ENCODE measurements at regions not wholly inside any gene's neighbourhood (a gene's known extent, or its start where the extent isn't known, plus 50 kb on each side); places are given as distances from the start of the nearest gene placed in this dataset.
A peak's percentile ranks its signal among the peaks of the same experiment; 100 is the strongest.

DNA sequence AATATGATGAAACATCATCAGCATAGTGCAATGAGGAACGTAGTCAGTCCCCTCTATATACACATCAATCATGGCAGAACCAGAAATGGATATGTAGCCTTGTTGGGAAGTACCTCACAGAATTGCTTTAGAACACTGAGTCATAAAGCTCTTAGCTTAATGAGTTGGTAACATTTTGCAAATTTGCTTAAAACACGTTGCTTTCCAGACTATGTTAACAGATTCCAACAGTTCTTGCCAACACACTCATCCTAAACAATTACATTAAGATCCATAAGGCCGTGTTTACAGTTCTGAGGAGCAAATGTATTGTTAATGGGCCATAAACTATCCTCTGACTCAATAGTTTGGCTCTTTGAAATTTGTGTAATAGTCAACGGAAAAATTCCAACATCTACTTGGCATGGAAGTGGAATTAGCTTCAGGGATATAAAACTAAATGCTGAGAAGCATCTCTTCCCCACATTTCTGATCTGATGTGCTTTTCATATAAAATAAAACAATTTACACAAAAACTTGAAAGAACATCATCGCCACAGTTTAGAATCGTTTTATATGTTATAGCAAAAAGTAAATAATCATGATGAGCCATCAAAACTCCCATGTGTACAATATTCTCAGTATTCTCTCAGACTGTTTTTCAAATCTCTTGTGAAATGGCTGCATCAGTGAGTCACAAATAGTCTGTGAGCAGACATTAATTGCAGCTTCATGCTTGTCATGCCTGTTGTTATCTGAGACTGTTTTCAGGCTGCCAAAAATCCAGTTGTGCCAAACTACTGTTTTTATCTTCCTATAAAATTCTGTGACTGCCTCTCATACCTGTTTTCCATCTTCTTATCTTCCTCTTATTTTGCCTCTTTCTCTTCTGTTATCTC lies 291.9 kb downstream of the COX7C start:
- TF ChIP-seq, protein P1, sequence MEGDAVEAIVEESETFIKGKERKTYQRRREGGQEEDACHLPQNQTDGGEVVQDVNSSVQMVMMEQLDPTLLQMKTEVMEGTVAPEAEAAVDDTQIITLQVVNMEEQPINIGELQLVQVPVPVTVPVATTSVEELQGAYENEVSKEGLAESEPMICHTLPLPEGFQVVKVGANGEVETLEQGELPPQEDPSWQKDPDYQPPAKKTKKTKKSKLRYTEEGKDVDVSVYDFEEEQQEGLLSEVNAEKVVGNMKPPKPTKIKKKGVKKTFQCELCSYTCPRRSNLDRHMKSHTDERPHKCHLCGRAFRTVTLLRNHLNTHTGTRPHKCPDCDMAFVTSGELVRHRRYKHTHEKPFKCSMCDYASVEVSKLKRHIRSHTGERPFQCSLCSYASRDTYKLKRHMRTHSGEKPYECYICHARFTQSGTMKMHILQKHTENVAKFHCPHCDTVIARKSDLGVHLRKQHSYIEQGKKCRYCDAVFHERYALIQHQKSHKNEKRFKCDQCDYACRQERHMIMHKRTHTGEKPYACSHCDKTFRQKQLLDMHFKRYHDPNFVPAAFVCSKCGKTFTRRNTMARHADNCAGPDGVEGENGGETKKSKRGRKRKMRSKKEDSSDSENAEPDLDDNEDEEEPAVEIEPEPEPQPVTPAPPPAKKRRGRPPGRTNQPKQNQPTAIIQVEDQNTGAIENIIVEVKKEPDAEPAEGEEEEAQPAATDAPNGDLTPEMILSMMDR (IDR thresholded peaks at IDR 0.05): no peak
- ATAC-seq (ENCODE audit: low FRiP score) (peak; percentile 80), DNase-seq (ENCODE audit: low spot score) (no peak)

GRCh38 chr5:86917117-86917579 lies 299.4 kb downstream of the COX7C start:
- TF ChIP-seq, protein P1 (IDR thresholded peaks at IDR 0.05): no peak
- no peak for ATAC-seq (ENCODE audit: low FRiP score)
- DNase-seq (ENCODE audit: low spot score): no peak

DNA sequence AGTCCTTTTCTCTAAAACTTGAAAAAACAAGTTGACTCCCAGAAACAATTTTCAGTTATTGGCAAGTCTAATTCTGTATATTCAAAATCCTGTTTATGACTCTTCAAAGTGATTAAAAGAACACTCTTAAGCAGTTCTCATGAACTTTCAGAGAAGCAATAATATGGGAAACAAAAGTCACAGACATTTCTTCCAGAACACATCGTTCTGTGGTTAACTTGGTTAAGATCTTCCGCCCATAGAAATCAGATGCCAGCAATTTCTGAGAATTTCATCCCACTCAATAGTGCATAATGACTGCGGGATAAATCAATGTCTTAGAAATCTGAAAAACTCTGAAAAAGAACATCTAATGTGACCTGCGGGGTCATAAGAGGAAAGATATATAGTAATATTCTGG lies 300.5 kb downstream of the COX7C start:
- DNase-seq (ENCODE audit: low spot score) (no peak), ATAC-seq (ENCODE audit: low FRiP score) (no peak)
- TF ChIP-seq, protein P1 (IDR thresholded peaks at IDR 0.05): no peak

DNA sequence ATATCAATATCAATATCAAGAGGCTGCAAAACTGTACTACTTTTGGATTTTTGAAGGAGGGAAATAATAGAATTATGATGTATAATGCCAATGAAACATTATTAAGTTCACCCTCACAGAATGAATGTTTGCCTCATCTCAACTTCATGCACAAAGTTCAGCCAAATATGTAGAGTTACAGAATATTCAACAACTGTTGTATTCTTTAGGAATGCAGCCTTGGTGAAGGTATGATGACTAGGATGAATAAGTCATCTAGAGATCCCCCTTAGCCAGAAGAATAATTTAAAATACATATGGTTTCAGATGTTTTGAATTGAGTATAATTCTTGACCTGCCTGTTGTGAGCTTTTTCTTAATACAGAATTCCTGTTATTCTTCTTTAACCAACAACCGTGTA lies 308.3 kb downstream of the COX7C start:
- TF ChIP-seq, protein P1 (IDR thresholded peaks at IDR 0.05): no peak
- DNase-seq (ENCODE audit: low spot score) (no peak), ATAC-seq (ENCODE audit: low FRiP score) (no peak)

GRCh38 chr5:86929123-86929766 lies 311.5 kb downstream of the COX7C start:
- ATAC-seq (ENCODE audit: low FRiP score): no peak
- DNase-seq (ENCODE audit: low spot score): no peak
- TF ChIP-seq, protein P1 (IDR thresholded peaks at IDR 0.05): no peak

GRCh38 chr5:86951761-86952160 lies 315.9 kb upstream of the RASA1 start:
- ATAC-seq (ENCODE audit: low FRiP score) (no peak), DNase-seq (ENCODE audit: low spot score) (no peak)

More at GRCh38 chr5:86951761-86952160, 315.9 kb upstream of the RASA1 start:
- TF ChIP-seq, protein P1 (IDR thresholded peaks at IDR 0.05): no peak
